NCI-H128 (cell line): ENCODE measurements at regions not wholly inside any gene's neighbourhood (a gene's known extent, or its start where the extent isn't known, plus 50 kb on each side); places are given as distances from the start of the nearest gene placed in this dataset.

Source experiments
- DNase-seq: peaks from one replicate; lab custom pipeline; 2025; ENCODE audit not compliant: unreplicated experiment; lab: John Stamatoyannopoulos, UW

DNA sequence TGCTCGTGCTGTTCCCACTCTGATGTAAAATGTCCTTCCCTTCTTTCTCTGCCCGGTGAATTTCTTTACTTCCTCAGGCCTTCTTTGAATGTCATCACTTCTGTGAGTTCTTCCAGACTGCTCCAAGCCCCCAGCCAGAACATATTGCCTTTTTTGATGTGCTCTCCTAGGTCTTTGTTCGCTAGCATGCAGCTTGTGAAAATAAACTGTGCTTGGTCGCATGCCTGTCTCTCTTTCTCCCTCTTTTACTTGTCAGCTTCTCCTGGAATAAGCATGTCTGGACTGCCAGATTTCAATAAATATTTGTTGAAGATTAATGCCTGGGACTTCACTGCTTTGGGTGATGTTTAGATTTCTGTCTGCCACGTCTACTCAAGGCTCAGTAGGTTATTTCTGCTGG, 82.7 kb upstream of the ARHGAP28 start:
- no peak for DNase-seq

- no peak for DNase-seq
Measured at GRCh38 chr18:6648581-6648980, 80.9 kb upstream of the ARHGAP28 start.

DNA sequence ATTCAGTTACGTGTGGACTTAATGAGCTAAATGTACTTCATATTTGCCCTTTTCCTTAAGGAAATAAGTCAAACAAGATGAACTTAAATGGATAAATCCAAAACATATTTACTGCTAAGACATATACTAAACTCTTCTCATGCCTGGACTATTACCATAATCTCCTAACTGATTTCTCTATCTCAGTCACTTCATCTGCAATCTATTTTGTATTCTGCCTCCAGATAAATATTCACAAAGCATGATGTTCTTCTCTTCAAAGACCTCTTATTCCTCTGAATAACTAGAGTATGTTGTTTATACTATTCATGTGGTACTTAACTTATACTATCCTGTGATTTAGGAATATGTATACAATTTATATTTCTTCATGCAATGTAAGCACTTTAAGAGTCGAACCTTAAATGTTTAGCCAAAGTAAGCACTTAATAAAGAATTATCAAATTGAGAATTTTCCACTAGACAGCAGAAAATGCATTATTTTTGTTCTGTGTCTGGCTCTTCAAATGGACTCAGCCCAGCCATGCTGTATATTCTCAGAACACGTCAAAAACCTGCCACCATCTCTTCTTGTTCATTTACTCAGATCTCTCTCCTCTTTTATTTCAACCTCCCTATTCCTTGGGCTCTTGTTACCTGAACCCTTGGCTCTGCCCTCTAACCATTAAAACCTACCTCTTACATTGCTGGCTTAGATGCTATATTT, 79.9 kb upstream of the ARHGAP28 start:
- DNase-seq, result no peak

DNA sequence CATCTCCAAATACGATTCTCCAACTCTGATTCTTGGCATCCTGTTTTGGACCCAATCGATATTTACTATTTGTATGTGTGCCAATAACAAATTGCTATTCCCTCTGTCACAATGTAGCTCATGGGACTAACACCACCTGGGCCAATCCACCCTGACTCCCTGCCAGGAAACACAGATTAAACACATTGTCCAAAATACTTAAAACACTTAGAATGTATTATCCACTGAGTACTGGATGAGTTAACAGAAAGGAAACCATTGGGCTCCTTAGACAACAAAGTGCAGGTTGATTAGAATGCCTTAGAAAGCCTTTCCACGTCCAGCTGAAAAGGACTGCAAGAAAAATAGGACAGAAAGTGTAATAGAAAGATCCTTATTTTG, 79.4 kb upstream of the ARHGAP28 start:
- peak; percentile 27 for DNase-seq

DNA sequence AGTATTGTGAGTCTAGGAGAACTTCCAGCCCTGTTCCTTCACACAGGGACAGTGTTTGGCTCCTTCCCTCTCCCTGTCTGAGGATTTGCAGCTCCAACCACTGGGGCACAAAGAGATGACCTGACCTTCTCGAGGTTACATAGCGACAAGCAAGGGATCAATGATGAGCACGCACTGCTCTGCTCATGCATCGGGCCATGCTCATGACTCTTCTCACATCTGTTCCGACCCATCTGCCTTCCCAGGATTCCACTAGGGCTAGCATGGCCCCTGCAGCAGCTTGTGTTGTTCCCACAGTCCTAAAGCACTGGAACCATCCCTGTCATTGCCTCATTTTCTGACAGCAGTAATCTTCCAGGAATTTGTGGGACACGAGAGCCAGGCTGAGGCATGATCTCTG, 78.8 kb upstream of the ARHGAP28 start:
- no peak for DNase-seq

DNA sequence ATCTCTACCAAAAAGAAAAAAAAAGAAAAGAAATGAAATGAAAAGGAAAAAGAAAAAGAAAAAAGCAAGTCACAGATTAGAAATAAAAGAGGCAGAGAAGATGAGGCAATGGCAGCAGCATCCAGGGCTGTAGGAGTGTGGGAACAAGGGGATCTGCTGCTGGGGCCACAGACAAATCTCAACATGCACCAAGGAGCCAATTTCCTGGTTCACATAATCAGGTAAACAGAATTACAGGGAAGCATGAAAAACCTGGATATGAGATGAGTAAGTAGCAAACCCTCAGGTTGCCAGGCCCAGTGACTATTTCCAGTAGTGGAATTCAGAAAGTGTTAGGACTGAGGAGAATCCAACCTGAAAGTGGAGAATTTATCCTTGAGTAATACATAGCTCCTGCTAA, 77.4 kb upstream of the ARHGAP28 start:
- no peak for DNase-seq

DNA sequence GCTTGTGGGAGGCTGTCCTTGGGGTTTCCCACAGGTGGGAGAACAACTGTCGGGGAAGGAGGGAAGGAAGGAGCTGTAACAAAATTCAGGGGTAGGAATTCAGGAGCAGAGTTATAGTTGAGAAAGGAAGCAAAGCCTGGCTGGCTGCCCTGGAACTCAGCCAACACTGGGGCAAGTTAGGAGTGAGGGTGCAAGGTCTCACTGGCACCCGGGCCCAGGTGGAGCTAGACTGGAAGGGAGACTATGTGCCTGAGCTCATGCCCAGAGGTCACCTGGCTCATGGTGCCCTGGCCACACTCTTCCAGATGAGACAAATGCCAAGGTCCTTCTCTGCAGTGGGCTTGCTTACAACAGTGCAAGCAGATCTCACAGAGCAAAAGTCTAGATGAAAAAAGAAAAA, 75.6 kb upstream of the ARHGAP28 start:
- DNase-seq, result no peak

DNA sequence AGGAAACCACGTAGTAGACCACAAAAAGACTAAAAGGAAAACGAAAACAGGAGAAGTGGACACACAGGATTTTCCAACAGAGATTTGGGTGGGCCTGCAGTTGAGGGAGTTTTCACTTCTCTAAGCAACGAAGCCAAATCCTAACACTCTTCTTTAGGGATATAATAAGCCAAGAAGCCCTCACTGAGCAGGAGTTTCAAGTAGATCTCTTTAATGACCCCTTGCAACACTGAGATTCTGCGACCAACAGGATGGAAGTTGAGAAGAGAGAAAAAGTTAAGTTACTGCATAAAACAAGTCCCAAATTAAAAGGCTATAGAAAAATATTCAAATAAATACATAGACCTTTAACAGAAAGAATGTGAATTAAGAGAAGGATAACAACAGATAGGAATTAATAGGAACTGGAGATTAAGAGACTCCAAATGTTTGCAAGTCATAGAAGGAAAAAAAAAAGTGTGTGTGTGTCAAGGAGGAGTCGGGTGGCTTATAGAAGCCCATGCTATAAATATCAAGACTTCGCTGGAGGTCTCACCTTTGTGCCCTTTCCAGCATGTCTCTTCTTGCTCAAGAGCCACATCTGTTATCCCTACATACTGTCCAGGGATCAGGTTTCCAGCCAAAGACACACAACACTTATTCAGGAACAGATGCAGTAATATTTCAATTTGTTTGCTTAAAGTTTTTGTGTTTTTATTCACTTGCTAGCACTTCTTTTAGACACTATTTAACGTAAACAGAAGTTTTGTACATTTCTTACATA, 69.4 kb upstream of the ARHGAP28 start:
- DNase-seq, result no peak

DNA sequence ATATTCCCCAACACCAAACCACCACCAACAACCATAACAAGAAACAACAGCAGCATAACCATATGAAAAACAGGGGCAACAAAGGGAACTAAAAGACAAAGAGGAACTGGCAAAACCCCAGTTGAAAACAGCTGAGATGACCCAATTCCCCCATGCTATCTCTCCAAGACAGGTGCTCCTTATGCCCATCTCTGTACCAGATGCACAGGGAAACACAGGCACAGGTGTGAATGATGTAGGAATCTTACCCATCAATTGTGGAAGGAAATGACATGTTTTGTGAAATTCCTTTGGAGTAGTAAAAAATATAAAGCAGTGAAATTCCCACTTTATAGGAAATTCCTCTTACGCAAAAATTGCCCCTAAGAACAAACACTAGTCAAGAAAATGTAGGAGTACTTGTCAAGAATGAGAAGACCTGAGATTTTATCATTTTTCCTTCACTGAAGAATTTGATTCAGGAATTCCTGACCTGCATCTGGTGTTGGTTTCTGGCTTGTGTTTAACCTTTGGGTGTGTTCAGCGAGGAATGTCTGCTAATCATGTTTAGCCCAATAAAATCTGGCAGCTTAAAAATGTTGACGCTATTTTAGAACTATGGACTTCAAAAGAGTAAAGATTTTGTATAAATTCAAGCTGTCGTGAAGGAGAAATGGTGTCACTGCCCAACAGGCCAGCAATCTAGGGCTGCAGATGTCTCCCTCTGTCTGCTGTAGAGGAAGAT, 67.7 kb upstream of the ARHGAP28 start:
- DNase-seq, result no peak

GRCh38 chr18:6666012-6666685, 63.4 kb upstream of the ARHGAP28 start:
- DNase-seq, result no peak

- no peak for DNase-seq
Measured at GRCh38 chr18:6668836-6669235, 60.7 kb upstream of the ARHGAP28 start.

DNA sequence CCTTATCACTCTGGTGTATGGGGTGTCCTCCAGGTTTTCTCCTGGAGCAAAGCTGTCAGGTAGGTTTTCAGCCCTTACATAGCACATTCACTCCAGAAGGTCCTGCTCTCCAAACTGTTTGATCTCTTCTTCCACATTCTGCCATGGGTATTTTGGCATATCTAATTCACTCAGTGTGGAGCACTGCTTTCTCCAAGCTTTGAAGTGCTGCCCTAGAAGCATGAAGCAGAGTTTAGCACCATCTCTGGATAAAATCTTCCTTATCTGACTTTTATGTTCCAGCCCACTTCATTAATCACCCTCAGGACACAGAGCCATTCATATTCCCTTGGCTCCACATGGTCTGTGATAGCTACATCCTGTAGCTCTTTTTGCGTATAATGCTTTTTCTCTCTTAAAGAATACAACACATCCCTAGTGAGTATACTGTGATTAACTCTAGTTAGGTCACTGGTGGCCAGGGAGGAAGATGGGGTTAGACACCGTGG, 56.7 kb upstream of the ARHGAP28 start:
- no peak for DNase-seq

DNA sequence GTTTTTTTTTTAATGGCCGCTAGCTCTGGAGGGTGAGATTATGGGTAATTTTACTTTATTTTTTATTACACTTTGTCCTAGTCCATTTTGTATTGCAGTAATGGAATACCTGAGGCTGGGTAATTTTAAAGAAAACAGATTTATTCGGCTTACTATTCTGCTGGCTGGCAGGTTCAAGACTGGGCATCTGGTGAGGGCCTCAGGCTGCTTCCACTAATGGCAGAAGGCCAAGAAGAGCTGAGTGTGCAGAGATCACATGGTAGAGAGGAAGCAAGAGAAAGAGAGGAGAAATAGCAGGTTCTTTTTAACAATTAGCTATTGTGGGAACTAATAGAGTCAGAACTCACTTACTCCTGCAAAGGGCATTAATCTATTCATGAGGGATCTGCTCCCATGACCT, 52.4 kb upstream of the ARHGAP28 start:
- DNase-seq, result no peak

GRCh38 chr18:6679201-6679600, 50.3 kb upstream of the ARHGAP28 start:
- DNase-seq, result no peak
